ENCODE measurements at regions not wholly inside any gene's neighbourhood (a gene's known extent, or its start where the extent isn't known, plus 50 kb on each side); places are given as distances from the start of the nearest gene placed in this dataset.

DNA sequence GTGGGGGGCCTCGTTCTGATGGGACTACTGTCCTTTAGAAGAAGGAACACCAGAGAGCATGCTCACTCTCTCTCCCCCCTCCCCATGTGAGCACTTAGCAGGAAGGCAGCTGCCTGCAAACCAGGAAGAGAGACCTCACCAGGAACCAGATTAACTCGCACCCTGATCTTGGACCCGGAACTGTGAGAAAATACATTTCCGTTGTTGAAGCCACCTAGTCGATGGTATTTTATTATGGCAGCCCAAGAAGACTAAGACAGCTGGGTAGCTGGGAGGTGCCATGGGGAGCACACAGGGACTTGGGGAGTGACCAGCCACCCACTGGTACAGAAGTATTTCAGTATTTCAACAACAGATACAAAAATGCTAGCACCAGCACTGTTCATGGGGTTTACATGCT, 59.0 kb downstream of the VCPKMT start:
- H3K9me2 ChIP-seq (ENCODE audit: insufficient read depth): no peaks in the 10 kb centered on the region
- H2AFZ ChIP-seq: peak overlapping the region; percentile 7; the same call in 1 of the 2 replicates
- Mint-ChIP-seq H3K36me3 (ENCODE audit: low read depth) (no peaks in the 10 kb centered on the region), H3K27ac (no peak overlapping the region), H3K27me3 (ENCODE audit: insufficient read depth, low read depth, poor library complexity) (peaks cover 6% of the 10 kb centered on the region), H3K4me1 (peaks cover 19% of the 10 kb centered on the region), H3K4me3 (no peak overlapping the region), H3K9me3 (no peaks in the 10 kb centered on the region)
- H3K4me3 ChIP-seq: no peak overlapping the region
- H3K4me1 ChIP-seq (ENCODE audit: insufficient read depth): peaks cover 19% of the 10 kb centered on the region
- no peaks in the 10 kb centered on the region for H4K20me1 ChIP-seq (replicated peaks; ENCODE audit: insufficient read depth)
- no peaks in the 10 kb centered on the region for H3K27me3 ChIP-seq (ENCODE audit: insufficient read depth)
- H3K27ac ChIP-seq (ENCODE audit: low read depth): no peak overlapping the region
- TF ChIP-seq, protein P1, sequence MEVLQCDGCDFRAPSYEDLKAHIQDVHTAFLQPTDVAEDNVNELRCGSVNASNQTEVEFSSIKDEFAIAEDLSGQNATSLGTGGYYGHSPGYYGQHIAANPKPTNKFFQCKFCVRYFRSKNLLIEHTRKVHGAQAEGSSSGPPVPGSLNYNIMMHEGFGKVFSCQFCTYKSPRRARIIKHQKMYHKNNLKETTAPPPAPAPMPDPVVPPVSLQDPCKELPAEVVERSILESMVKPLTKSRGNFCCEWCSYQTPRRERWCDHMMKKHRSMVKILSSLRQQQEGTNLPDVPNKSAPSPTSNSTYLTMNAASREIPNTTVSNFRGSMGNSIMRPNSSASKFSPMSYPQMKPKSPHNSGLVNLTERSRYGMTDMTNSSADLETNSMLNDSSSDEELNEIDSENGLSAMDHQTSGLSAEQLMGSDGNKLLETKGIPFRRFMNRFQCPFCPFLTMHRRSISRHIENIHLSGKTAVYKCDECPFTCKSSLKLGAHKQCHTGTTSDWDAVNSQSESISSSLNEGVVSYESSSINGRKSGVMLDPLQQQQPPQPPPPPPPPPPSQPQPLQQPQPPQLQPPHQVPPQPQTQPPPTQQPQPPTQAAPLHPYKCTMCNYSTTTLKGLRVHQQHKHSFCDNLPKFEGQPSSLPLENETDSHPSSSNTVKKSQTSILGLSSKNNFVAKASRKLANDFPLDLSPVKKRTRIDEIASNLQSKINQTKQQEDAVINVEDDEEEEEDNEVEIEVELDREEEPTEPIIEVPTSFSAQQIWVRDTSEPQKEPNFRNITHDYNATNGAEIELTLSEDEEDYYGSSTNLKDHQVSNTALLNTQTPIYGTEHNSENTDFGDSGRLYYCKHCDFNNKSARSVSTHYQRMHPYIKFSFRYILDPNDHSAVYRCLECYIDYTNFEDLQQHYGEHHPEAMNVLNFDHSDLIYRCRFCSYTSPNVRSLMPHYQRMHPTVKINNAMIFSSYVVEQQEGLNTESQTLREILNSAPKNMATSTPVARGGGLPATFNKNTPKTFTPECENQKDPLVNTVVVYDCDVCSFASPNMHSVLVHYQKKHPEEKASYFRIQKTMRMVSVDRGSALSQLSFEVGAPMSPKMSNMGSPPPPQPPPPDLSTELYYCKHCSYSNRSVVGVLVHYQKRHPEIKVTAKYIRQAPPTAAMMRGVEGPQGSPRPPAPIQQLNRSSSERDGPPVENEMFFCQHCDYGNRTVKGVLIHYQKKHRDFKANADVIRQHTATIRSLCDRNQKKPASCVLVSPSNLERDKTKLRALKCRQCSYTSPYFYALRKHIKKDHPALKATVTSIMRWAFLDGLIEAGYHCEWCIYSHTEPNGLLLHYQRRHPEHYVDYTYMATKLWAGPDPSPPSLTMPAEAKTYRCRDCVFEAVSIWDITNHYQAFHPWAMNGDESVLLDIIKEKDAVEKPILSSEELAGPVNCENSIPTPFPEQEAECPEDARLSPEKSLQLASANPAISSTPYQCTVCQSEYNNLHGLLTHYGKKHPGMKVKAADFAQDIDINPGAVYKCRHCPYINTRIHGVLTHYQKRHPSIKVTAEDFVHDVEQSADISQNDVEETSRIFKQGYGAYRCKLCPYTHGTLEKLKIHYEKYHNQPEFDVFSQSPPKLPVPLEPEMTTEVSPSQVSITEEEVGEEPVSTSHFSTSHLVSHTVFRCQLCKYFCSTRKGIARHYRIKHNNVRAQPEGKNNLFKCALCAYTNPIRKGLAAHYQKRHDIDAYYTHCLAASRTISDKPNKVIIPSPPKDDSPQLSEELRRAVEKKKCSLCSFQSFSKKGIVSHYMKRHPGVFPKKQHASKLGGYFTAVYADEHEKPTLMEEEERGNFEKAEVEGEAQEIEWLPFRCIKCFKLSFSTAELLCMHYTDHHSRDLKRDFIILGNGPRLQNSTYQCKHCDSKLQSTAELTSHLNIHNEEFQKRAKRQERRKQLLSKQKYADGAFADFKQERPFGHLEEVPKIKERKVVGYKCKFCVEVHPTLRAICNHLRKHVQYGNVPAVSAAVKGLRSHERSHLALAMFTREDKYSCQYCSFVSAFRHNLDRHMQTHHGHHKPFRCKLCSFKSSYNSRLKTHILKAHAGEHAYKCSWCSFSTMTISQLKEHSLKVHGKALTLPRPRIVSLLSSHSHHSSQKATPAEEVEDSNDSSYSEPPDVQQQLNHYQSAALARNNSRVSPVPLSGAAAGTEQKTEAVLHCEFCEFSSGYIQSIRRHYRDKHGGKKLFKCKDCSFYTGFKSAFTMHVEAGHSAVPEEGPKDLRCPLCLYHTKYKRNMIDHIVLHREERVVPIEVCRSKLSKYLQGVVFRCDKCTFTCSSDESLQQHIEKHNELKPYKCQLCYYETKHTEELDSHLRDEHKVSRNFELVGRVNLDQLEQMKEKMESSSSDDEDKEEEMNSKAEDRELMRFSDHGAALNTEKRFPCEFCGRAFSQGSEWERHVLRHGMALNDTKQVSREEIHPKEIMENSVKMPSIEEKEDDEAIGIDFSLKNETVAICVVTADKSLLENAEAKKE (CRISPR knock-in tag; IDR thresholded peaks at IDR 0.05): no peak
- TF ChIP-seq ZNF331 (CRISPR knock-in tag; IDR thresholded peaks at IDR 0.05; ENCODE audit: low read depth) (no peak), POLR2AphosphoS5 (IDR thresholded peaks at IDR 0.05; ENCODE audit: low read depth) (no peak), CREB1 (CRISPR knock-in tag; IDR thresholded peaks at IDR 0.05; ENCODE audit: low read depth) (no peak), JUNB (IDR thresholded peaks at IDR 0.05; ENCODE audit: unreplicated experiment) (no peak)
- TF ChIP-seq, protein P2, sequence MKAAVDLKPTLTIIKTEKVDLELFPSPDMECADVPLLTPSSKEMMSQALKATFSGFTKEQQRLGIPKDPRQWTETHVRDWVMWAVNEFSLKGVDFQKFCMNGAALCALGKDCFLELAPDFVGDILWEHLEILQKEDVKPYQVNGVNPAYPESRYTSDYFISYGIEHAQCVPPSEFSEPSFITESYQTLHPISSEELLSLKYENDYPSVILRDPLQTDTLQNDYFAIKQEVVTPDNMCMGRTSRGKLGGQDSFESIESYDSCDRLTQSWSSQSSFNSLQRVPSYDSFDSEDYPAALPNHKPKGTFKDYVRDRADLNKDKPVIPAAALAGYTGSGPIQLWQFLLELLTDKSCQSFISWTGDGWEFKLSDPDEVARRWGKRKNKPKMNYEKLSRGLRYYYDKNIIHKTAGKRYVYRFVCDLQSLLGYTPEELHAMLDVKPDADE (IDR thresholded peaks at IDR 0.05): no peak
- H3F3A ChIP-seq (replicated peaks; ENCODE audit: low read depth): no peaks in the 10 kb centered on the region; the same call in 1 of the 2 replicates
- DNase-seq (ENCODE audit: low spot score) (no peak), ATAC-seq (no peak)
- H3K36me3 ChIP-seq (ENCODE audit: insufficient read depth): no peaks in the 10 kb centered on the region
- no peaks in the 10 kb centered on the region for H3K79me2 ChIP-seq (replicated peaks; ENCODE audit: insufficient read depth)
- no peak overlapping the region for H3K4me2 ChIP-seq

Data from GM23338 (cell line).